NT2/D1 (cell line): ENCODE measurements at regions not wholly inside any gene's neighbourhood (a gene's known extent, or its start where the extent isn't known, plus 50 kb on each side); places are given as distances from the start of the nearest gene placed in this dataset.

Experiments
- DNase-seq: peaks from one replicate; pipeline ENCODE4 v3.0.0-alpha.2; 2011; ENCODE audit warnings: low read depth, low spot score
- H3K27me3 ChIP-seq: 2 replicates; pipeline ENCODE4 v1.6.0; 2011; ENCODE audit warnings: mild to moderate bottlenecking; ENCODE audit not compliant: insufficient read length, insufficient read depth
- H3K36me3 ChIP-seq: 2 replicates; pipeline ENCODE4 v1.6.1; 2011; ENCODE audit warnings: mild to moderate bottlenecking, low read length, mixed read lengths; ENCODE audit not compliant: insufficient read depth, insufficient read length
- H3K4me1 ChIP-seq: 2 replicates; pipeline ENCODE4 v1.5.1; 2011; ENCODE audit not compliant: insufficient read depth, insufficient read length
- H3K4me3 ChIP-seq: 2 replicates; pipeline ENCODE4 v1.5.1; 2011; ENCODE audit warnings: low read depth; ENCODE audit not compliant: insufficient read length
- H3K9ac ChIP-seq: 2 replicates; pipeline ENCODE4 v1.6.0; 2011; ENCODE audit warnings: low read depth; ENCODE audit not compliant: insufficient read length
- H3K9me3 ChIP-seq: 2 replicates; pipeline ENCODE4 v1.5.1; 2011; ENCODE audit warnings: mild to moderate bottlenecking, low read length; ENCODE audit not compliant: insufficient read depth
- SUZ12 ChIP-seq: IDR thresholded peaks from 2 replicates; pipeline ENCODE4 v1.6.1; 2011; ENCODE audit not compliant: insufficient read length, insufficient read depth; ENCODE audit errors: extremely low read depth
- YY1 ChIP-seq: IDR thresholded peaks from 2 replicates; pipeline ENCODE4 v1.6.1; 2011; ENCODE audit not compliant: insufficient read length, insufficient read depth
- ZNF274 ChIP-seq: IDR thresholded peaks from 2 replicates; pipeline ENCODE4 v1.6.1; 2011; ENCODE audit warnings: mild to moderate bottlenecking, low read depth, low read length

- H3K4me1 ChIP-seq, result no peaks in the 10 kb centered on the region
- H3K9ac ChIP-seq, result no peak overlapping the region
- no peak for DNase-seq
- no peaks in the 10 kb centered on the region for H3K27me3 ChIP-seq
- TF ChIP-seq SUZ12 (no peak), YY1 (no peak), ZNF274 (no peak)
- no peaks in the 10 kb centered on the region for H3K9me3 ChIP-seq
- H3K36me3 ChIP-seq, result no peaks in the 10 kb centered on the region
- no peak overlapping the region for H3K4me3 ChIP-seq
Observed at GRCh38 chr5:39775797-39776365, 351.1 kb upstream of the DAB2 start.

DNA sequence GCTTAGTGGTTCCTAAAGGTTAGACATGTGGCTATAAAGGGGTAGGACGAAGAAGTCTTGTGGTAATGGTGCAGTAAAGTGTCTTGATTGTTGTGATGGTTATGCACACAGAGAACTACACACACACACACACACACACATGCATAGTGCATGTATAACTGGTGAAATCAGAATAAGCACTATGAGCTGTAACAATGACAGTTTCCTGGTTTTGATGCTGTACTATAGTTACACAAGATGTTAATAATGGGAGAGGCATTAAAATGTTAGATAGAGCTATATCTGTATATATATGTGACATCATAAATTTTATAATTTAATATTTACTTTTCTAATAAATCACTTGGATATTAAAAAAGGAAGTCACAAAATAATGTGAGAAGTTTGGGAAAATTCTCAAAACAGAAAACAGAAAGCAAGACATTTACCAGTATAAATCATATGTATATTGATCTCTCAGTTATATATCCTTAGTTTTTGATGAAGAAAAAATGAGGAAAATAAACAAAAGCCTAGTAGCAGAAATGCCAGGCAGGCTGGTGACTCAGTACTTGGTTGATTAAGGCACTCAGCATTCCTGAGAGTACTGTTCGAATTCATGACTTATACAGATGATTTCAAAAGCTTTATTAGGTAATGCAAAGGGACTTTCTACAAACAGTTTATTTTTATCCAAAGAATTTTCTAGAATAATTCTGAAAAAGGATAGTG is 350.5 kb upstream of the DAB2 start:
- no peaks in the 10 kb centered on the region for H3K9me3 ChIP-seq
- H3K9ac ChIP-seq, result no peak overlapping the region
- no peak for DNase-seq
- TF ChIP-seq YY1 (no peak), SUZ12 (no peak), ZNF274 (no peak)
- H3K36me3 ChIP-seq, result no peaks in the 10 kb centered on the region
- H3K4me3 ChIP-seq, result no peak overlapping the region
- H3K4me1 ChIP-seq, result no peaks in the 10 kb centered on the region
- no peaks in the 10 kb centered on the region for H3K27me3 ChIP-seq

DNA sequence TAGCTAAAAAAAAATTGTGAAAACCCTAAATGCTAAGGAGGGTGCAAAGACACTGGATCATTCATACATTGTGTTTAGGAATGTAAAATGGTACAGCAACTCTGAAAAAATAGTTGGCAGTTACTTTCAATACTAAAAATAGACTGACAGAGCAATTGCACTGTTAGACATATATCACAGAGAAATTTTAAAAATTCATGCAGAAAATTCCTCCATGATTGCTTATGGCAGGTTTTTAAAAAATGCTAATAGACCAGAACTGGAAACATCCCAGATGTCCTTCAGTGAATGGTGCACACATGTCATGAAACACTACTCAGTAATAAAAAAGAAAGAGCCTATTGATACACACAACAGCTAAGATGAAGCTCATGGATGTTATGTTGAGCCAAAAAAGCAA is 349.8 kb upstream of the DAB2 start:
- H3K4me1 ChIP-seq, result no peaks in the 10 kb centered on the region
- H3K9ac ChIP-seq, result no peak overlapping the region
- no peak for TF ChIP-seq YY1
- no peak for TF ChIP-seq SUZ12
- TF ChIP-seq ZNF274, result no peak
- no peaks in the 10 kb centered on the region for H3K36me3 ChIP-seq
- H3K9me3 ChIP-seq, result no peaks in the 10 kb centered on the region
- no peak for DNase-seq
- H3K4me3 ChIP-seq, result no peak overlapping the region
- H3K27me3 ChIP-seq, result no peaks in the 10 kb centered on the region

- Histone ChIP-seq H3K36me3 (no peaks in the 10 kb centered on the region), H3K9ac (no peak overlapping the region), H3K4me1 (no peaks in the 10 kb centered on the region), H3K4me3 (no peak overlapping the region), H3K27me3 (no peaks in the 10 kb centered on the region), H3K9me3 (no peaks in the 10 kb centered on the region)
- DNase-seq, result no peak
- no peak for TF ChIP-seq SUZ12
Observed at GRCh38 chr5:39772307-39772706, 347.5 kb upstream of the DAB2 start.

- Histone ChIP-seq H3K9ac (no peak overlapping the region), H3K4me3 (no peak overlapping the region), H3K4me1 (no peaks in the 10 kb centered on the region), H3K27me3 (no peaks in the 10 kb centered on the region), H3K36me3 (no peaks in the 10 kb centered on the region), H3K9me3 (no peaks in the 10 kb centered on the region)
- DNase-seq, result no peak
- TF ChIP-seq ZNF274 (no peak), YY1 (no peak), SUZ12 (no peak)
Observed at GRCh38 chr5:39767916-39768315, 343.1 kb upstream of the DAB2 start.

- no peak overlapping the region for H3K4me3 ChIP-seq
- no peaks in the 10 kb centered on the region for H3K4me1 ChIP-seq
- DNase-seq, result no peak
- no peak for TF ChIP-seq SUZ12
- TF ChIP-seq YY1, result no peak
- no peak for TF ChIP-seq ZNF274
- H3K27me3 ChIP-seq, result no peaks in the 10 kb centered on the region
- no peaks in the 10 kb centered on the region for H3K36me3 ChIP-seq
- no peaks in the 10 kb centered on the region for H3K9me3 ChIP-seq
- no peak overlapping the region for H3K9ac ChIP-seq
Observed at GRCh38 chr5:39765366-39765765, 340.6 kb upstream of the DAB2 start.

- Histone ChIP-seq H3K4me1 (no peaks in the 10 kb centered on the region), H3K4me3 (no peak overlapping the region), H3K36me3 (no peaks in the 10 kb centered on the region), H3K27me3 (no peaks in the 10 kb centered on the region), H3K9me3 (no peaks in the 10 kb centered on the region), H3K9ac (no peak overlapping the region)
- TF ChIP-seq SUZ12, result no peak
- DNase-seq, result no peak
Observed at GRCh38 chr5:39762761-39763160, 338.0 kb upstream of the DAB2 start.
